ENCODE measurements at regions not wholly inside any gene's neighbourhood (a gene's known extent, or its start where the extent isn't known, plus 50 kb on each side); places are given as distances from the start of the nearest gene placed in this dataset.

DNA sequence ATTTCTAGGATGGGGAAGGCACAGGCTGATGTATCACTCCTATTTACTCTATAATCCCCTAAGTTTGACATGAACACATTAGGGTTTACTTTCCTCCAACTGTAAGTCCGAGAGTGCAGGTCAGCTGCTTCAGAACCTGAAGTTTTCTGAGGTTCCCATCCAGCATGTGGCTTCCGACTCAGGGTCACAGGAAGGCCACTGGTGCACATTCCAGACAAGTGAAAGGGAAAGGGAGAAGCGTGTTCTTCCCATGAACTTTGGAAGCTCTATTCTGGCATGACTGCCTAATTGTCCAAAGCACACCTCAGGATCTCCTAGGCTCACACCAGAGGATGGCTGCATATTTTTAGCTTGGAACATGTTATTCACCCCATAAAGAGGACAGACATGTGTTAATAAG lies 602.6 kb downstream of the SEMA5A start:
- no peak for DNase-seq

DNA sequence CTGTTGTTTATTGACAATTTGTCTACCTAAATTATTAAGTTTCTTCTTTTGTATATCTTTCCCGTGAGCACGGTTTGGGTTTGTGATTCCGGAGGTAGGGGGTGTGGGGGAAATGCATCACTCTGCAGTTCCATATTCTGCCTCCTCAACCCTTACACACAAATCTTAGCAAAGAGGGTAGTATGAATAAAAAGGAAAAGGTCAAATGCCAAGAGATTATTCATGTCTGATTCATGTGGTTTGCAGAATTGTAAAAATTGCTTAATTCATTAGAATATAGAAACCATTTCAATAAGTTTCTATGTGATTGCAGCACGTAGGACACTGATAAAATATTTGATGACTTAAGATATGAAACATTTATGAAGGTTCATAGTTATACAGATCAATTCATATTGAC lies 601.9 kb downstream of the SEMA5A start:
- no peak for DNase-seq

DNA sequence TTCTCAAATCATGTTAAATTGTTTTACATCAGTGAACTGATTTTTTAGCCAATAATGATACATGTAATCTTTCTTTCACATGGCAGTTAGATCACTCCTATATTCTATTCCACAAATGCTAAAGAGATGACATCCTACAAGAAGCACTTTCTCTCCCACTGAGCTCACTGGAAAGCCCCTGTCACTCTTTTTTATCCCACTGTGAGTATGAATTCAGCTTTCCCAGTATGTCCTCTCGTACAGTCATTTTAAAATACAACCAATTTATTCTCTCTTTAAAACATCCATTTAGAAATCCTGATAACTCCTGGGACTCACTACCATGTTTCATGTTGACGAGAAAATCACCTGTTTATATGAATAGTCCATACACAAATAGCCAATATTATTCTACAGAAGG lies 599.9 kb downstream of the SEMA5A start:
- no peak for DNase-seq

- no peak for DNase-seq
Measured at GRCh38 chr5:8949908-8950307, 596.0 kb downstream of the SEMA5A start.

GRCh38 chr5:8952147-8952546 lies 593.7 kb downstream of the SEMA5A start:
- no peak for DNase-seq

DNA sequence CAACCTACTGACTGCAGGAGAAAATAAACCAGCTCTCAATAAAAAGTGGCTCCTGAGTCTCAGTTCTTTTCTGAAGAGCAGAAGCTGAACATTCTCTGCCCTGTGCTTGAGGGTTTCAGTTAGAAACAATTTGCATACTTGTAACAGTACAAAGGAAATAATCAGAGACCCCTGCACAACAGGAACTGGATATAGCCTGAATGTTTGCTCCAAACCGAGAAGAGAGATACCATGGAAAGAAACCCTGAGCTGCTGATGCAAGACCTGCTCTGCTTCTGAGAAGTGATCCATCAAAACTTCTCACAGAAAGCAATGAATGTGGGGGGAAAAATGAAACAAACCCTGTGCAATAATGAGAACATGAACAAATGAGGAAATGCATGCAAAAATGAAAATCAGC lies 592.9 kb downstream of the SEMA5A start:
- peak; percentile 44 to 51 for DNase-seq

DNA sequence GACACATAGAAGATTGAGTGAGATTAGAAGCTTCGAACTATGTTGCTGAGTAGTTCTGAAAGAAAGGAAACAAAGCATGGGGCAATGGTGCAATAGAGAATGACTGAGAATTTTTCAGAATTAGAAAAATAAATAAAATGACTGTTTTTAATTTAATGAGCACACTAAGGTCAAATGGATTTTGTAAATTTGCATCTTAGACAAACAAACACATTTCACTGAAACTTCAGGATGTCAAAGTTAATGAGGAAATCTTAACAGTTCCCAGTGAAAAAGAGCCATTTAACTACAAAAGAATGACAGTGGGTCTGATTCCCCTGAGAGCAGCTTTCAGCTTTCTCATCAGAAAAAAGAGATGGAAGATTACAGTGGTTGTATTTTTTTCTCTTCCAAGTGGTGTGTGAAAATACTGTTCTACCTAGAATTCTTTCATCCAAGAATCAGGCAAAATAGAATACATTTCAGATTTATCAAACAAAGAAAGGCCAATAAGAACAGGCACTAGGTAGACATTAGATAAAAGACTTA lies 591.9 kb downstream of the SEMA5A start:
- DNase-seq: no peak

GRCh38 chr5:8954801-8955200 lies 591.1 kb downstream of the SEMA5A start:
- no peak for DNase-seq

DNA sequence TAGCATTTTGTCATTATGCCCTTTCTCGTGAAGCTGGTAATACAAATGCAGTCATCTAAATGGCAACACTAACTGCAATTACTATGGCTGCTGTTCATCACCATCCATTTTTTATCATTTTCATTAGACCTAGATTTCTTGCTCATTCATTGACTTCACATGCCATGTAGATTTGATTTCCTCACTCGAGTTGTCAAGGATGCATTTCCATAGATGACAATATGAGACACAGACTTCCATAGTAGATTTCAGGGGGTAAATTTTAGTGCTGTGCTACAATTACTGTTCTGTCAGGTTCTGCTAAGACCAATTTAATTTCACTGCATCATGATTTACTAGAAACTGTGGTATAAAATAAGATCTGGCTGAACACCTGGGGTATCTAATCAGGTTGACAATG lies 589.2 kb downstream of the SEMA5A start:
- DNase-seq: no peak

GRCh38 chr5:8958602-8959001 lies 587.3 kb downstream of the SEMA5A start:
- DNase-seq: no peak

- peak in 1 of 2 experiments; percentile 30 for DNase-seq
Measured at GRCh38 chr5:8961219-8961618, 584.7 kb downstream of the SEMA5A start.

GRCh38 chr5:8961956-8962355 lies 583.9 kb downstream of the SEMA5A start:
- DNase-seq: no peak

DNA sequence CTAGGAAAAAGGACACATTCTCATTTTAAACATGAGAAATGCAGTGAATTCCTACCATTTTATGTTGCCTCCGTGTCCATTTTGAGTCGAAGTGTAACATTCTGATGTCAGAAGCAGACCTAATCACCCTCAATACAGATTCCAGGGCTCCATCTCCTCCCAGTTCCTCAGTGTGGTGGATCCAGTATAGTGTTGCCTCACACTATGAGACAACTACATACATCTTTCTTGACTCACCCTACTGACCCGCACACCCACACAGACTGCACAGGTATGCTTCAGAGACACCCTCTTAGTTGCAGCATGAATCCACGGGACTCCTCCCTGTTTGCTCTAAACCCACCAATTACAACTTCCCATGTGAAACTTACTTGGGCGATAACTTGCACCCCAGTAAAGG lies 564.9 kb downstream of the SEMA5A start:
- no peak for DNase-seq

GRCh38 chr5:8981496-8981895 lies 564.4 kb downstream of the SEMA5A start:
- DNase-seq: no peak

DNA sequence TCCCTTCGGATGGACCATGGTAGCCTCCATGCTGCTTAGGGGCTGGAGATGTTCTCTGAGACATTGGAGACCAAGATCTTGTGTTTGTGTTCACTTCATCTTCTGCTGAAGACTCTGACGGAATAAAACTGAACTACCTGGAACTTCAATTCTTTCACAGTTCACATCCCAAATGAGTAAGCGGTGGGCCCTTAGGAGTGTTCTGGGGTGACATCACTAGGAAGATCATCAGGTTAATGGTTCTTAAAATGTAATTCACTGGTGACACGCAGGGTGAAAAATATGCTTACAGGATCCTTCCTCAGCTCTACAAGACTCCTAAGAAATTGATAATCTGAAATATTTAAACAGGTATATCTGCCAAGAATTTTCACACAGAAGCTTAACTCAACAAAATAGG lies 561.5 kb downstream of the SEMA5A start:
- DNase-seq: no peak
